NCI-H526 (cell line): ENCODE measurements at regions not wholly inside any gene's neighbourhood (a gene's known extent, or its start where the extent isn't known, plus 50 kb on each side); places are given as distances from the start of the nearest gene placed in this dataset.
A peak's percentile ranks its signal among the peaks of the same experiment; 100 is the strongest.

ENCODE experiments used
- DNase-seq, 2 experiments: peaks; one replicate each; lab custom pipeline; 2025; lab: John Stamatoyannopoulos, UW

DNA sequence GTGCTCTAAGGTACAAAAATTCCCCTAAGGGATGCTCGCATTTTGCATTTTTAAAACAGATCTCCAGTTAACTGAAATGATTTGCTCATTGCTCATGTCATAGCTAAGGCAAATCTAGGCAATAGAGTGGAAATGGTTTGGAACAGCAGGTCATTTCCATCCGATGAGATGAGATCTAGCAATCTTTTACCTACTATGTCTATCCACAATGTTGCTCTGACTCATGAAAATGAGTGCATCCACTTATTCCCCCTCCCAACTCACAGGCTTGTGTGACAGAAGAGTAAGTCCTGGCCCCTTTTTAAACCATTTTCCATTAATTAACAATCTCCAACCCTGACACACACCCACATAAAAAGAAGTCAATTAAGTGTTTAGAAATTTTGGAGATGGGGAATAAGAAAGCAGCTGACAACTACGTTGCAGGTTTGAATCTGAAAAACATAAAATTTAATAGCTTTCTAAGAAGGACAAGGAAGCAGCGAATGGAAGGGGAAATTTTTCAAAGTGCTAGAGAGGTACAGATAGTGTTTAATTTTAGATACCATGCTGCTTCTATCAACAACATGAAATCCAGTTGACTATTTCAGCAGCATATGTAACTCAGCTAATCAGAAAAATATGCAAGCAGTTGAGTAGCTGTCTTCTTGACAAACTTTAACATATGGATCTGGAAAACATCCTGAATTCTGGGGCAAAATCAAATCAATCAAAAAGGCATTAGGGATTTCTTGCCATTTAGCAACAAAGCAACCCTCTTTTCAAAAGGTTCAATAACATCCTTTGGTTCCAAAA, 112.0 kb downstream of the TMCO5A start:
- no peak for DNase-seq

DNA sequence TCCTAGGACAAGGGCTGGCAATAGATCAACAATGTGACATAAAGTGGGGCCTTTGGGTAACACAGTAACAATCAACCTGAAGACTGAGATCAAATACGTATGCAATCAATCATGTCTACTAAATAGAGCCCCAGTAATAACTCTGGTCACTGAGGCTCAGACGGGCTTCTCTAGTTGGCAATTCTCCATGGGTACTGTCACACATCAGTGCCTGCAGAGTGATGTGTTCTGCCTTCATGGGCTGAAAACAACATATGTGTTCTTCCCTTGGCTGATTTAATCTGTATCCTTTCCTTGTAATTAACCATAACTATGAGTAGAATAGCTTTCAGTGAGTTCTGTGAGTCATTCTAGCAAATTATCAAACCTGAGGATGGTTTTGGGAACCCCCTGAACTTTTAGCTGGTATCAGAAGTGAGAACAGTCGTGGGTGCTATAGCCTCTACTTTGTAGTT, 113.6 kb downstream of the TMCO5A start:
- DNase-seq: no peak

DNA sequence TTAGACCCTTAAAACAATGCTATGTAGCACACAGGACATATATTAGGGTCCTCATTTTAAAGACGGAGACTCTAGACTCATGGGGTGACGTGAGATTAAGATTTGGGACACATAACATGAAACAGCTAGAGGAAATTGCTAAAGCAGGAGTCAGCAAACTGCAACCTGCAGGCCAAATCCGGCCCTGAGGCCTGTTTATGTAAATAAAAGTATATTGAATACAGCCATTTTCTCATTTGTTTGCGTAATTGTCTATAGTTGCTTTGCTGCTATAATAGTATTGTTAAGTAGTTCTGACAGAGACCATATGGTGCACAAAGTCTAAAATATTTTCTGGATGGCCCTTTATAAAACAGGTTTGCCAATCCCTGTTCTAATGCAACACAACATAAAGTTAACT, 115.5 kb downstream of the TMCO5A start:
- peak in 1 of 2 experiments; percentile 37 for DNase-seq

DNA sequence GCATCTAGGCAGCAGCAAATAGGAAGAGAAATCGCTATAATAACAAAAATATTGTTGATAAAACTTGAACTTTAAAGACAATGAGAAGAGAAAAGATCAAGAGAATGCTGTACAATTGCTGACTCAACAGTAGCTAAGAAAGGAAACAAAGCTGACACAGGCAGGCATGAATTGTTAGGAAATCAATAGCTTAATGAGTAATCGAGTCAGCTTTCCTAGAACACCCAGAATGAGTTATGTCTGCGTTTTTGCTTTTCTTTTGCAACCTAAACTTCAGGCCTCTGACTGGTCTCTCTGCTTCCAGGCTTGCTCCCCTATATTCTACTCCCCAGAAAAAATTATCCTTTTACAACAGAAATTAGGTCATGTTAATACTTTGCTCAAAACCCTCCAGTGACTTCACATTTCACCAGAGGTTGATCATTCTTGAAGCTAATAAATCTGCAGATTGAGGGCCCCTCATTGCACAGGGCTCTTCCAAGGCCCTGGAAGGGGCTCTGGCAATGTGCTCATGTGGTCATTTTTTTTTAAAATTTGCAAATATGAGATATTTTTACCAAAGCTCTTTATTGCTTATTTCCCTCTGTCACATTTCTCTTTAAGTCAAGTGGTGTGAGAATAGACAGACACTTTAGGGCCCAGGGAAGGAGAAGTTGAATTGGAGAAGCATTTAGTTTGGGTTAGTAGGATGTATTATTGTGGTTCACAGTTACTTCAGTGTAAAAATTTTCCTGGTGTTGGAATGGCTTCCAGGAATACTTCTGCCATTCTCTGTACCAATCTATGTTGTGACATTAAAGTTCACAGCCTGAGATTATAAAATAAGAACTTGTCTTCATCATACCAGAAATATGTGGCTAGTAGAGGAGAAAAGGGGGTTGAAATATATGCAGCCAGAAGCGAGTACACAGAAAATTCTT, 116.3 kb downstream of the TMCO5A start:
- DNase-seq: no peak

DNA sequence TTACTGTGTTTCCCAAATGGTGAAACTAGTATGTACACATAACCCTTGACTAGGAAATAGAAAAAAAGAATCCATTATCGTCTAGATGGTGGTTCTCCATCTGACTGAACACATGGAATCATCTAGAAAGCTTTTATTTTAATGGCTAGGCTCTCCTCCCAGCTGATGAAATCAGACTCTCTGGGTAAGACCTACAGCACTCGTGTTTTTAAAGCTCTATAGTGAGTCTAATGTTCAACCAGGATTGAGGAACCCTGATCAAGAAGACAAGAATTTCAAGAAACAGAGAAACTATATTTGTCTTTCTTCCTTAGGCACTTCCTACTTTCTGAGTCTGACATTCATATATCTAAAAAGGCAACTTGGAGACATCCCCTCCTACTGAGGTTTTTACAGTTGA, 118.8 kb downstream of the TMCO5A start:
- no peak for DNase-seq

DNA sequence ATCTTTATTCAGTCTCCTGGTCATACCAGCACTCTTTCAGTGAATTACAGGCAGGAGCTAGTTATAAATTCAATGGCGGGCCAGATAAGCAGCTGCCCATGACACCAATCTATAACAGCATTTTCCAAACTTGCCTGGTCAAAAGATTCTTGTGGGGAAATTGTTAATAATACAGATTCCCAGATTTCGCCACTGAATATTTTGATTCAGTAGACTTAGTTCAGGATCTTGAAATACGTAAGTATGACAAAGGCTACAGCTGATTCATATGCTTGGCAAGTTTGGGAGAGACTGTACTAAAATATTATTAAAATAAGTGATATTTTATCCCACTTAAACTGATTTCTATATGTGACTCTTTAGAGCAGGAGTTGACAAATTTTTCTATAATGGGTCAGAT, 119.3 kb downstream of the TMCO5A start:
- no peak for DNase-seq

DNA sequence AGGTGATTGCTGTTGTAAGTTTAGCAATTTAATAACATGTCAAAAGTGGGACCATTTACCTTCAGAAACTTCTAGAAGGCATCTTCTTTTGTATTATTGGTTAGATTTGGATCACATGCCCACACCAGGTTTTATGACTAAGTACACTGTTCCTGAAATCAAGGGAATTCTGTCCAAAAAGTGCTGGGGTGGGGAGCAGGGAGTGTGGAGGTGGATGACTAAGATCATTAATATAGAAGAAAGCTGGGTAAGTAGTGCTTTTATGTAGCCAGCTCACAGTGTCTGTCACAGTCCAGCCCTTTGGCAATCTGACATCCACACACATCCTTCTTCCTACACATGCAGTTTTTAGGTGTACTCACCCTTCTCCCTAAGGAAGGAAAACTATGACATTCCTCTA, 120.0 kb downstream of the TMCO5A start:
- DNase-seq: no peak

DNA sequence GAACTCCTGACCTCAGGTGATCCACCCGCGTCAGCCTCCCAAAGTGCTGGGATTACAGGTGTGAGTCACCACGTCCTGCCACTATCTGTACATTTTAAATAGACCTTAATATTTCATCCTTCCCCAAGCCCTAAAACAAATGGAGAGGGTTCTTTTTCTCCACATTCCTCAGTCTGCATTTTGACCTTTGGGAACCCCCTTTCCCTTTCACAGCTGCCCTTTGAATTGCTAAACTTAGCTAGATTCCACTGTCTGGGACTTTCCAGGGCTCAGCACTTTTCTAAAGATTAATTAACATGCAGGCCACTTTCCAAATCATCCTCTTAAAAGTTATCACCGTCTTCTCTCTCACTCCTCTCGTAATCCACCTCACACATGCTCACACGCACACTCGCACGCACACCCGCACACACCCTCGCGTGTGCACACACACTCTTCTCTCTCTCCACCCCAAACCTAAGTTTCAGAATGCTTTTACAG, 124.2 kb downstream of the TMCO5A start:
- no peak for DNase-seq

DNA sequence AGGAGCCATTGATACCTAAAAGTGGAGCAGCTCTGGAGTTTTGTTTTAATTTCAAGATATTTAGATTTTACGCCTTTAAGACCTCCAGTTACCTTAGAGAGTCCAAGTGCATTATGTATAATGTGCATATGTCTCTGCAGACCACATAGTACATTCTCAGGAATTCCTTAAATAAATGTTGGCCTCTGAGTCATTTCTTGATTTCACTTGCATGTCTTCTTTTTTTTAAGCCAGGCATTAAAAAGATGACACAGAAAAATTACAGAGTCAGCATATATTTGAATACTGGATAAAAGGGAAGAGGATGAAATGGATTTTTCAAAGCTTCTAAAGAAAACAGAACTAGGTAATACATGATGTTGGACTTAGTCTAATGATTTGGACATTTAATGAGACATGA, 125.2 kb downstream of the TMCO5A start:
- DNase-seq: no peak

DNA sequence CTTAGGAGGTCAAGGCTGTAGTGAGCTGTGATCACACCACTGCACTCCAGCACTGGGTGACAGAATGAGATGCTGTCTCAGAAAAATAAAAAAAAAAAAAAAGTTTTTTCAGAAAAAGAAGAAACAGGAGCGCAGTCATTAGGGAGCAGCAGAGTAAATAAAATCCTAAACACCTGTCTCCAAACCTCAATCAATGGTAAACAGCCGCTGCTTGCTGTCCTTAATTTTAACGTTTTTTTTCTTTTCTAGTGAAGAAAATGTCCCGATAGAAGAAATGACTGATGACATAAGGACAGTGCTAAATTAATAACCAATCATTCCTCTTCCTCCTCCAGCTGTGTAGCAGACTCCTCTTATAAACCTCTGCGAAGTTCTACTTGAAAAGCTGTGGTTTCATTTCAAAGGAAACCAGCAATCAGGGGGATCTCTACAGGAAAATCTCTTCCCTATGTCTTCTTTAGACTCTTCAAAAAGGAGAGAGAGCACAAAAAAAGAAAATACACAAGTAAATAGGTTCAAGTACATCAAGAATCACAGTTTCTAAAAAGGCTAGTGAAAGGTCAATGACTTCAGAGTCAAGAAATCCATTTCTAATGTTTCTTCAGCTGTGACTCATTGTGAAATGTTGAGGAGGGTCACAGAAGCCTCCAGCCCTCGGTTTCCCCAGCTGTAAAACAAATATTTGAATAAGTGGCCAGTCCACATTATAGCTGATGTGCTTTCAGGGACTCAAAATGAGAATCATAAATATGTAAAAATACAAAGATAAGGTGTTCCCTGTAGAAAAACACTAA, 127.6 kb downstream of the TMCO5A start:
- no peak for DNase-seq

DNA sequence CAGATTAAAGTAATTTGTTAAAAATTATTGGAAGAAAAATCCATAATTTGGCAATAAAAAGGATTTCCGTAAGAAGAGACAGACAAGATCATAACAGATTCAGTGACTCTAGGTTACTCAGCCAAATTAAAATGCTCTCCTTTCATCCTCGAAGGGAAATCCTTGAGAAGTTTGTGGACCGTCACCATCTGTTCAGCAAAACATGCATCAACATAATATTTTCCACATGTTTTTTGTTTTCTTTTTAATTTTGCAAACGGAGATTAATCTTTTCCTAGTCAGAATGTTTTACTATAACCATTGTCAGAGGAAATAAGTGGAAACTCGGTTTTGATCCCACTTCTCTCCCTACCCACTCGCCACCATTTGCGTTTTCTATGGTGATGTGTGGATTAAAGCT, 128.3 kb downstream of the TMCO5A start:
- no peak for DNase-seq

DNA sequence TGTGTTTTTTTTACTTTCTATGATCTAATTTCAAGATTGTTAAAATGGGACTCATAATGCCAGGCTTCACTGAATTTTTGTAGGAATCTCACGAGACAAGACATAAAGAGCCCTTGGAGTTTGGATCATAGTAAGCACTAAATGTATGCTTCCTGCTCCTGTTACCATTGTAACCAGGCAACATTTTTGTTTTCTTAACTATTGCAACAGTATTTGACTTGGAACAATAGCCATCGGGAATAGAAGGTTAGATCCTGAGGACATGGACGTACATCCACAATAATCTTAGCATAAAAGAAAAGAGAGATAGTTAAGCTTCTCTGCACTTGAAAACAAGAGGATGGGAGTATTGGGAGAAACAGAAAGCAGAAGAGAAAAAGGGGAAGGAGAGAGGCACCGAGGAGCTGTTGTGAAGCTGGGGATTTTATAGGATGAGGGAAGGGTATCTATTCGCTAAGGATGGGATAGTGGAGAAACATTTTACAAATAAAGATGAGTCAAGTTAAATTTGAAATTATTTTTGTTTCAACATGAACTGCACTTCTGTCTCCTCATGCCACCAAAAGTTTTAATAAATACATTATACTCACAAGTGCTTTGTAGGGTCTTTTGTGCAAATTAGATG, 131.4 kb downstream of the TMCO5A start:
- DNase-seq: no peak

DNA sequence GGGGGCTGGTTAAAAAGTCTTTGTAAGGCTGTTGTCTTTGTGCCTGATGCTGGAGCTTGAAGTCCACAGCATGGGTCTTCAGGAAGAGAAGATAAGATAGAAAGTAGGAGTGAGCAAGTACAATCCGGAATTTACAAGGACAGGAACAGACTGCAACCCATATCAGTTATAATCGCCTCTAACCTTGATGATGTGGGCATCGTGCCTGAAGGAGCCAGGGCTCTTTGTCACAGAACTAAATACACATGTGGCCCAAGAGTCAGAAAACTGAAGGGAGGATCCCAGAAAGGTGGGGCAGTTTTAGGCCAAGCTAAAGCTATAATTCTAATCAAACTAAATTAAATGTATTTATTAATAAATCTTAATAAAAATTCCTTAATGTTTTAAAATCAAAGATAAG, 132.2 kb downstream of the TMCO5A start:
- DNase-seq: no peak

DNA sequence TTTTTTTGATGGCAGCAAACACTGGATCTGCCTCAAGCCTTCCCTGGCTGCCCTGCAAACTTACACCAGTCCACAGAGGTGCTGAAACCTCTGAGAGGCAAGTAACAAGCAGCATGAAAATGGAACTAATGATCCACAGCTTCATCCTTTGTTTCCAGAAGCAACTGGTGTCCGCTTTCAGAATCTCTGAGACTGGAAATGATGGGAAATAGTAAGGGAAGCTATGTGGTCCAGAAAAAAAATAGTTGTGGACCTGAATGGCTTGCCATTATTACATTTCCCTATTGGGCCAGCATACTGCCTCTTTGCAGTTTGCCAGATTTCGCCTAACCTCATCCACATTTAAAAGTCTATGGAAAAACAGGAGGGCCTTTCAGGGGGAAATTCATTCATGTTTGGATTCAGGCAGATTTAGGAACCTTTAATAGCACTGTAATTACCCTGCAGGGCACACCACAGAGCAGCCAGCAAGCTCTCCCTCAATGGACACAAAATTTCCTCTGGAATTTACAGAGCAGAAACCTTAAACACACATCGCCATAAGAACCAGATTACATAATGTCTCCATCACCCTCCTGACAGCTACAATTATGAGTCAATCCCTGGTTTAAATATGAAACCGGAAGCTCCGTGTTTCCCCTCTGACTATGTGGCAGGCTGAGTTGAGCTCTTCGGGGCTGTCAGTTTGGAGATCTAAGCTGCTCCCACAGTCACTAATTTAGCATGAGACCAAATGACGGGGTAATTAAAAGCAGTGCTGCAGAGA, 134.4 kb downstream of the TMCO5A start:
- DNase-seq: no peak

DNA sequence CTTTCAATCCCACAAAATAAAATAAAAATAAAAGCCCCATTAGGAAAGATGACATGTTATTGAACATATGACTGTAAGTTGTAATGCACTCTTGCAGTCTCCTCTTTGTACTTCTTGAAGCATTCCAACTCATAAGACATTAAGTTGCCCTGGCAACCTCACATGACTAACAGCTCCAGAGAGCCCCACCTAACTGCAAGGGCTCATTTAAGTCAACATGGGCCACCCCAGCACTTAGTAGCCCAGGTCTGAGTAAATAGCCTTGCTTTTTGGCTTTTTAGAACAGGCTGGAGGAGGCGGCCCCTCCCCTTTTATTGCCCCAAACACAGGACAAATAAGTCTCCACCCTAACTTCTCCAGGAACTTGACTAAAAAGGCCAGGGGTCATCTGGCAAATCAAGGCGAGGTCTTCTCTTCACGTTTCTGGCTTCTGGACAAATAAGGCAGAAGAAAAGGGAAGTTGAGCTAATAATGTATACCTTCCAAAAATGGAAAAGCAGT, 135.1 kb downstream of the TMCO5A start:
- no peak for DNase-seq

DNA sequence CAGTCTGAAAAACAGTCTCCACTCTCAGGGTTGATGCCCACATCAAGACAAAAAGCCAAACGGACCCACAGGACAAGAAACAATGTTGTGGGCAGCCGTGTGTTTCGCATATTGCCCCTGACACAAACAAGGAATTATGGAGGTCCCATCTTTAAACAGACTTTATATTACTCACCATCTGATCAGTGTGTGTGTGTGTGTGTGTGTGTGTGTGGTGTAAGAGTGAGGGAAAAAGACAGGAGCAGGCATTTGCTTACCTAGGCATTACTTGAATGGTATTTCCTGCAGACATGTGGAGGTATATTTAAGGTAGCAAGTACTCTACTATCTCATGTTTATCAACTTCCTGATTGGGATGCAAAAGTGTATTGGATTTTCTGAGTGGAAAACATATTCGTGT, 136.3 kb downstream of the TMCO5A start:
- DNase-seq: no peak

DNA sequence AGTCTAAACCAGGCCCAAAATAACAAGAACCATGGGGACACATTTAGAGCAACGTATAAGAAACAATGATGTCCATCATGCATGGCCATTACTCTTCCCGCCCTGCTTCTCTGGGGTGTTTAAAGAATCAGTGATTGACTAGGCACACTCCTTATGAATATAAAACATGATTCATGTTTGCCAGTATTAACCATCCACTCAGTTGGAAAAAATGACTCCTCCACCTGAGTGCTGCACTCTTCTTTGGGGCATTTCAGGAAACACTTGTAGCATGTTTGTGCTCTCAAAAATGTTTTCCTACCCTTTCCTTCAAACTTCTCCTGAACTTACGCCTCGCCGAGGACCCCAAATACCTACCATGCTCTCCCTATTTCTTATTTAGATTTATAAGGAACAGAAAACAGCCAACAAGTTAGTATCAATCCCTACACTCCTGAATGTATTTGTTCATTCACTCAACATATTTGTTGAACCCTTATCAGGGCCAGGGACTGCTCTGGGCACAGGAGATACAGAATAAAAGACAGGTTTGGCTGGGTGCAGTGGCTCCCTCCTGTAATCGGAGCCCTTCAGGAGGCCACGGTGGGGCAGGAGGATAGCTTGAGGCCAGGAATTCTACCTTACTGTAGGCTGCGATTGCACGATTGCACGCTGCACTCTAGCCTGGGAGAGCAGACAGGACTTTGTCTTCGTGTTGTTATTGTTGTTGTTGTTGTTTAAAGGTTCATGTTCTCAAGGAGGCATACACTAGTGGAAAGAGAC, 137.0 kb downstream of the TMCO5A start:
- no peak for DNase-seq

DNA sequence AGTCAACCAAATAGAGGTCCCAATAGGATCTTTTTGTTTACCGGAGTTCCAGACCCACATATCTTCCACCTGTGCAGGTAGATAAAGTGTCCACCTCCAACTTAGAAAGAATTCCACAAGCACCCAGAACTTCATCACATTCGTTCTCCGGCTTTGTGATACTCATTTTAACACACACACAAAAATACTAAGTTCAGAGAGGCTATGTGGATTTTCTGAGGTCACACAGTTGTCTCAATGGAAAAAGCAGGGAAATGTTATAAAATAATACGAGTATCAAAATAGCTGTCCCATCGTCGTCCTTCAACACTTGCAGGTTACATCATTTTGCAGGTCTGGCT, 137.5 kb downstream of the TMCO5A start:
- DNase-seq: no peak

DNA sequence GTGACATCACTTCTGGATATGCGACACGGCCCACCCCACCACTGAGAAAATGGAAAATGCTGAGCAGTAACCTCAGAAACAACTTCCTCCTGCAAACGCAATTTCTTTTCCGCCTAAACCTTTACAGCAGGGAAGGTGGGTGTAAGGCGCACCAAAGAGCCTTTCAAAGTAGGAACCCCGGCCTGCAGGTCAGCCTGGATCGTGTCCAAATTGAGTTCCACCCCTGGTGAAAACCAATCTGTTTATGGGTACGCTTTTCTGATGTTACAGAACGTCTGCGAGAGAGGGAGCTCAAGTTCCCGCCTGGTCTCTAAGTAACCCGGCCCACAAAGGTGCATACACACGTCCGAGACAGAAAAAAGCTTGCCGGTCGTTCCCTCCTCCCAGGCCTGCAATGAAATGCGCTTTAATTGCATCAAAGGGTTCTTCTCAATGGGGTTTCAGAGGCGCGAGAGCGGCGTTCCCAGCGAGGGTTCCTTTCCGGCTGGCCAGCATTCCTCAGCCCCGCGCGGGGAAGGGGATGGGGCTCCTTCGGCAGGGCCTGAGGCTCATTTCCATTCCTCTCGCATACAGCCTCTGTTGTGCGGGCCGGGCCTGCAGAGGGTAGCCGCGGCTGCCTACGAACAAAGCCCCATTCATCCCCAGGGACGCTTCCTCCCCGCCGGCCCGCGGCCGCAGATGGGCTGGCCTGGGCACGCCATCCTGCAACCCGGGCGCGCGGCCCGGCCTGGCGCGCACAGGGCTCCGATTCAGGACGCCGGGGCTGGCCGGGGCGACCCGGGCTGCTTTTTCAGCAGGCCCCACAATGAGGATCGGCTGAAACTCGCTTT, 138.1 kb downstream of the TMCO5A start:
- peak; percentile 88 to 95 for DNase-seq
